ENCODE measurements at regions not wholly inside any gene's neighbourhood (a gene's known extent, or its start where the extent isn't known, plus 50 kb on each side); places are given as distances from the start of the nearest gene placed in this dataset.
"Not testable (repeated sequence)": the region's sequence is repeated elsewhere in the genome, so short reads cannot be mapped to it uniquely, and the experiment has no call there.

GRCh38 chr15:69617144-69617543 is 164.5 kb downstream of the RPLP1 start:
- not testable (repeated sequence) for TF ChIP-seq CTCF (IDR thresholded peaks at IDR 0.05); MAX (IDR thresholded peaks at IDR 0.05); E2F6 (IDR thresholded peaks at IDR 0.05; ENCODE audit: borderline replicate concordance, low read depth); POLR2A (IDR thresholded peaks at IDR 0.05; ENCODE audit: low read length)
